Right lung (tissue), 2 donors: ENCODE measurements at regions not wholly inside any gene's neighbourhood (a gene's known extent, or its start where the extent isn't known, plus 50 kb on each side); places are given as distances from the start of the nearest gene placed in this dataset.

Experiments used
- DNase-seq, 2 donors: peaks; one replicate each; pipeline ENCODE4 v3.0.0-alpha.2; 2013

GRCh38 chr2:14567561-14567960 is 65.0 kb upstream of the LRATD1 start:
- DNase-seq, result no peak

GRCh38 chr2:14569294-14569693 is 63.2 kb upstream of the LRATD1 start:
- no peak for DNase-seq

- no peak for DNase-seq
Observed at GRCh38 chr2:14572633-14573032, 59.9 kb upstream of the LRATD1 start.

- no peak for DNase-seq
Observed at GRCh38 chr2:14577843-14578242, 54.7 kb upstream of the LRATD1 start.
